ENCODE measurements at regions not wholly inside any gene's neighbourhood (a gene's known extent, or its start where the extent isn't known, plus 50 kb on each side); places are given as distances from the start of the nearest gene placed in this dataset.
"Not testable (repeated sequence)": the region's sequence is repeated elsewhere in the genome, so short reads cannot be mapped to it uniquely, and the experiment has no call there.

DNA sequence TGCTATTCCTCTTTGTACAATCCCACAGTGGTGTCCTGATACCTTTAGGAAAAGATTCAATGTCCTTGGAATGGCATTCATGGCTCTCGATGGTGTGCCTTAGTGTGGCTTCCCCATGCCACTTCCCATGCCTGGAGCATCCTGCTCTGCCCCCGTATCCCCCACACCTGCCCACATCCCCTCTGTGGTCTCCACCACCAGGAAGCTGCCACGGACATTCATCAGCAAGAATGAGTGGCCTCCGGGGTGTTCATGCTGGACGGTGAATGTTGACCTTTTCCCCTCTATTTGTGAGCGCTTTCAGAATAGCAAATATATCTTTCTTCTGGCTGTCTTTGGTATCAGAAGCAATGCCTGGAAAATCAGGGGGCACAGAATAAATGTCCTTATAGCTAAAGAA, 262.0 kb upstream of the NRP1 start:
- FAIRE-seq (no peak), DNase-seq (ENCODE audit: insufficient read length, low spot score) (no peak)
- TF ChIP-seq POLR2A (IDR thresholded peaks at IDR 0.05; ENCODE audit: low read depth, low read length) = no peak
- no peak for TF ChIP-seq PAX5 (IDR thresholded peaks at IDR 0.05; ENCODE audit: insufficient read depth, low read length, severe bottlenecking)
- no peak for TF ChIP-seq SPI1 (IDR thresholded peaks at IDR 0.05; ENCODE audit: low read depth, low read length)
- no peak for TF ChIP-seq POLR2AphosphoS5 (IDR thresholded peaks at IDR 0.05; ENCODE audit: low read depth, low read length)
- TF ChIP-seq TAF1 (IDR thresholded peaks at IDR 0.05; ENCODE audit: low read depth, low read length) = no peak
- no peak for TF ChIP-seq POU2F2 (IDR thresholded peaks at IDR 0.05; ENCODE audit: low read depth, low read length)

DNA sequence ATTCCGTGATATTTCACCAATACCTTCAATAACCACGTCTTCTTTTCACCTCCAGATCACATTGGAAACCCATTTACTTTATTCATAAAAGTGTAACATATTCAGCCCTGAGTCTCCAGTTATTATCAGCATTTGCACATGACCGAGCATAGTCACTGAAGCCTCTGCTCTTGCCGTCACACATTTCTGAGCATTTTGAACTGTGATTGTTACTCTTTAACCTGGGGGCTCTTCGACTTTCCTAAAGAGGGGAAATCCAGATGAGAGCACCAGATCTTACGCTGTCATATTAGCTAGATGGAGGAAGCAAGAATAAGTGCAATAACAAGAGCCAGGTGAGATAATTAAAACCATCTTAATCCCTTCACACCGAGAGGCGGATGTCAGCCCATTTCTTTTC, 260.0 kb upstream of the NRP1 start:
- no peak for FAIRE-seq
- no peak for TF ChIP-seq PAX5 (IDR thresholded peaks at IDR 0.05; ENCODE audit: insufficient read depth, low read length, severe bottlenecking)
- no peak for TF ChIP-seq POLR2A (IDR thresholded peaks at IDR 0.05; ENCODE audit: low read depth, low read length)
- no peak for TF ChIP-seq POU2F2 (IDR thresholded peaks at IDR 0.05; ENCODE audit: low read depth, low read length)
- TF ChIP-seq POLR2AphosphoS5 (IDR thresholded peaks at IDR 0.05; ENCODE audit: low read depth, low read length) = no peak
- TF ChIP-seq TAF1 (IDR thresholded peaks at IDR 0.05; ENCODE audit: low read depth, low read length) = no peak
- no peak for TF ChIP-seq SPI1 (IDR thresholded peaks at IDR 0.05; ENCODE audit: low read depth, low read length)
- DNase-seq (ENCODE audit: insufficient read length, low spot score) = no peak

DNA sequence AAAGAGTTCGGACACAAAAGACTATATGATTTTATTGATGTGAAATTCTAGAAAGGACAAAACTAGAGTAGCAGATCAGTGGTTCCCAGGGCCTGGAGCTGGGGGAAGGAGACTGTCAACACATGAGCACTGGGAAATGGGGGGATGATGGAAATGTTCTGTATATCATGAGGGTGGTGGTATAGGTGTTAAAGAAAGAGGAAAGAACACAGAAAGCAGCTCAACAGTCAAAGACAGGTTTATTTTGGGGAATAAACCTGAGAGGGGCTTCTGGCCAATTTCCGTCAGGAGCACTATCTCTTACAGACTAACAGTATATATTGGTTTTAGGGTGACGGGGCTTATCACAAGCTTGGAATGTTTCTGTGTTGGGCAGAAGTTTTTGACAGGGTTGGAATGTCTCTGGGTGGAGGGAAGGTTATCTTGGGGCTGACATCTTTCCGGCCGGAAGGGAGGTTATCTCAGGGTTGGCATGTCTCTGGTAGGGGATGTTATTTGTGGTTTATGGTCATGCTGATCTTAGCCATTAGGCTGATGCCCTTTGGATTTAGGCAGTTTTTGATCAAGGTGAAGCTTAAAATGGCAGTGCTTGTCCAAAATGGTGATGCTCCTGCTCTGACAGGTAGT, 254.6 kb upstream of the NRP1 start:
- no peak for TF ChIP-seq SPI1 (IDR thresholded peaks at IDR 0.05; ENCODE audit: low read depth, low read length)
- TF ChIP-seq POU2F2 (IDR thresholded peaks at IDR 0.05; ENCODE audit: low read depth, low read length) = no peak
- TF ChIP-seq POLR2AphosphoS5 (IDR thresholded peaks at IDR 0.05; ENCODE audit: low read depth, low read length) = no peak
- no peak for TF ChIP-seq PAX5 (IDR thresholded peaks at IDR 0.05; ENCODE audit: insufficient read depth, low read length, severe bottlenecking)
- no peak for TF ChIP-seq POLR2A (IDR thresholded peaks at IDR 0.05; ENCODE audit: low read depth, low read length)
- TF ChIP-seq TAF1 (IDR thresholded peaks at IDR 0.05; ENCODE audit: low read depth, low read length) = no peak
- FAIRE-seq = no peak
- DNase-seq (ENCODE audit: insufficient read length, low spot score) = no peak

DNA sequence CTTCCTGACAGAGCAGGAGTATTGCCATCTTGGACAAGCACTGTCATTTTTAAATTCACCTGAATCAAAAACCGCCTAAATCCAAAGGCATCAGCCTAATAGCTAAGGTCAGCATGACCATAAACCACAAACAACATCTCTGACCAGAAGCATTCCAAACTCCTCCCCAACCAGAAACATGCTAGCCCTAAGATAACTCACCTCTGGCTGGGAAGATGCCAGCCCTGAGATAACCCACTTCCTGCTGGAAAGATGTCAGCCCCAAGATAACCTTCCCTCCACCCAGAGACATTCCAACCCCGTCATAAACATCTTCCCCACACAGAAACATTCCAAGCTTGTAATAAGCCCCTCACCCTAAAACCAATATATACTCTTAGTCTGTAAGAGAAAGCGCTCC, 250.1 kb upstream of the NRP1 start:
- not testable (repeated sequence) for DNase-seq (ENCODE audit: insufficient read length, low spot score); FAIRE-seq

DNA sequence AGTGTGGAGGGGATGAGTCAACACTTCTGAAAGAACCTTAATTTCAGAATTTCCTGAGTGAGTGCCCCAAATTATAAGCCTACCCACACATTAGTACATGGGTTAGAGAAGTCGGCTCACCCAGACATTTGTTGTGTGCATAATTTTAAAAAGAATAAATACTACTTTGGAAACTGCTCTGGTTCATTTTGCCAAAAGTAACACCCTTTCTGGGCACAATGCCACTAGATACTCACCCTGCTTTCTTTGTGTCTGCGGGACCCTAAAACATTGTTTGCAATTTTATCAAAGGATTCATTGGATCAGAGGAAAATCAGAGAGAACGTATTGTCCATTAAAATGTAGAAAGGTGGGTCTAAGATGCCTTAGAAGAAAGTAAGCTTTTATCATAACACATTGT, 245.5 kb upstream of the NRP1 start:
- FAIRE-seq (no peak), DNase-seq (ENCODE audit: insufficient read length, low spot score) (no peak)
- TF ChIP-seq POU2F2 (IDR thresholded peaks at IDR 0.05; ENCODE audit: low read depth, low read length) (no peak), SPI1 (IDR thresholded peaks at IDR 0.05; ENCODE audit: low read depth, low read length) (no peak), POLR2AphosphoS5 (IDR thresholded peaks at IDR 0.05; ENCODE audit: low read depth, low read length) (no peak), POLR2A (IDR thresholded peaks at IDR 0.05; ENCODE audit: low read depth, low read length) (no peak), TAF1 (IDR thresholded peaks at IDR 0.05; ENCODE audit: low read depth, low read length) (no peak), PAX5 (IDR thresholded peaks at IDR 0.05; ENCODE audit: insufficient read depth, low read length, severe bottlenecking) (no peak)

DNA sequence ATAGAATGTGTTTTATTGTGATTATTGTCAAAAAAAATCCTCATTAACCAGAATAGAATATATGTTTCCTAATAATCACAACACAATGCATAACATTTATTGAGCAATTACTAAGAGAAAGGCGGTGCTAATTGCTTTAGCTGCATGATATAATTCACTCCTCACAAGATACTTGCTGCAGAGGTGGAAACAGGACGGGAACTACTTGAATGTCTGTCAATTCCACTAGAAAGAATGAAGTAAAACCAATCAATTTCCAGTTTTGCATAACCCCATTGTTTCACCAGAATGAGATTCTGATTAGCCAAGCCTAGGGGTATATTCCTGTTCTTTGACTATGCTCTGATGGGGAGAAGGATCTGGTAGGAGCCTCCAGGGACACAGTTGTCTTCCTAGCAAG, 239.1 kb upstream of the NRP1 start:
- TF ChIP-seq SPI1 (IDR thresholded peaks at IDR 0.05; ENCODE audit: low read depth, low read length) (no peak), PAX5 (IDR thresholded peaks at IDR 0.05; ENCODE audit: insufficient read depth, low read length, severe bottlenecking) (no peak), TAF1 (IDR thresholded peaks at IDR 0.05; ENCODE audit: low read depth, low read length) (no peak), POU2F2 (IDR thresholded peaks at IDR 0.05; ENCODE audit: low read depth, low read length) (no peak), POLR2AphosphoS5 (IDR thresholded peaks at IDR 0.05; ENCODE audit: low read depth, low read length) (no peak), POLR2A (IDR thresholded peaks at IDR 0.05; ENCODE audit: low read depth, low read length) (no peak)
- no peak for FAIRE-seq
- DNase-seq (ENCODE audit: insufficient read length, low spot score) = no peak

DNA sequence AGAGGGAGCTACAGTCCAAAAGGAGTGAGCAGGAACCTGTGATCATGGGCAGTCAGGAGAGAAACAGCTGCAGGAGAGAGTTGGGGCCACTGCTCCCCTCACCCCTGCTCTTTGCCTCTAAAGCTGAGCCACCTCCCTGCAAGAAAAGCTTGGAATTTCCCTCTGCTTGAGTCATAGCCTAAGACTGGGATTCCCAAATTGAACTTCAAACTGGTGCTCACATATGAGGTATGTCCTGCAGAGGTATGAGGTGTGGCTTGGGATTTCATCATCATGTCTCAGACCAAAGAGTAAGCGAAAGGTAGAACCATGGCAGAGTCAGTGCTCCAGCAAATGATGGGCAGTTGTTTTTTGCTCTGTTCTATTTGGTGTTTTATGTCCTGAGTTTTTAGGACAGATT, 237.1 kb upstream of the NRP1 start:
- DNase-seq (ENCODE audit: insufficient read length, low spot score) (no peak), FAIRE-seq (no peak)
- no peak for TF ChIP-seq POLR2A (IDR thresholded peaks at IDR 0.05; ENCODE audit: low read depth, low read length)
- TF ChIP-seq POLR2AphosphoS5 (IDR thresholded peaks at IDR 0.05; ENCODE audit: low read depth, low read length) = no peak
- TF ChIP-seq TAF1 (IDR thresholded peaks at IDR 0.05; ENCODE audit: low read depth, low read length) = no peak
- TF ChIP-seq POU2F2 (IDR thresholded peaks at IDR 0.05; ENCODE audit: low read depth, low read length) = no peak
- TF ChIP-seq PAX5 (IDR thresholded peaks at IDR 0.05; ENCODE audit: insufficient read depth, low read length, severe bottlenecking) = no peak
- TF ChIP-seq SPI1 (IDR thresholded peaks at IDR 0.05; ENCODE audit: low read depth, low read length) = no peak

DNA sequence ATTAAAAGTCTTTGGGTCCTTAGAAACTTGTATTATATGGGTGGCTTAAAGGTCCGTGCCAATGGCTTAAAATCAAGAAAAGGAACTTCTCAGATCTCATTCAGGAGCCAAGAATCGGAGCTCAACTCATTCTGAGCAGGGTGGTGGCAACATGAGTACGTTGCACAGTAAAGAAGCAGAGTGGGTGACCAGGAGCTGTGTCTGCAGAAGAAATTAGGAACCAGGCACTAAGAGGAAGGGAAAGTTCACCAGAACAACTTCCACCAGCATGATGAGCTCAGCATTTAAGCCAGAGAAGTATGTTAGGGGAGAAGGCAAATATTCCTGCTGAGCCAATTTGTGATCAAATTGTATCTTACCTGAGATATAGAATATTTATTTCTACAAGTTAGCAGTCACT, 236.0 kb upstream of the NRP1 start:
- no peak for DNase-seq (ENCODE audit: insufficient read length, low spot score)
- no peak for FAIRE-seq
- TF ChIP-seq PAX5 (IDR thresholded peaks at IDR 0.05; ENCODE audit: insufficient read depth, low read length, severe bottlenecking) (no peak), SPI1 (IDR thresholded peaks at IDR 0.05; ENCODE audit: low read depth, low read length) (no peak)

DNA sequence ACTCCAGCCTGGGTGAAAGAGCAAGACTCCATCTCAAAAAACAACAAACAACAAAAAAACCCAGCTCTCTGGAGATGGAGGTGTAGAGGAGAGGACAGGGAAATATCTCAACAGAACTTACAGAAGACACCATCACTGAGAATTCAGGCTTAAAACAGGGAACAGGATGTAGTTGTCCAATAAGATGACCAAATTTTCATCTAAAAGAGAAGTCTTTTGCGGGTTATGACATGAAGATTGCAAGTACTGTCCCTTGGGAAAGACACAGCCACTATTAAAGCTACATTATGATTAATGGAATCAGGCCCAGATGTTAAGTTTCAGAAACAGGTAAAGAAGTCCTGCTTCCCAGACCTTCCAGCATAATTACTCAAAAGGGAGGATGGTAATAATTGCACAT, 235.2 kb upstream of the NRP1 start:
- no peak for TF ChIP-seq SPI1 (IDR thresholded peaks at IDR 0.05; ENCODE audit: low read depth, low read length)
- TF ChIP-seq TAF1 (IDR thresholded peaks at IDR 0.05; ENCODE audit: low read depth, low read length) = no peak
- no peak for DNase-seq (ENCODE audit: insufficient read length, low spot score)
- no peak for FAIRE-seq

DNA sequence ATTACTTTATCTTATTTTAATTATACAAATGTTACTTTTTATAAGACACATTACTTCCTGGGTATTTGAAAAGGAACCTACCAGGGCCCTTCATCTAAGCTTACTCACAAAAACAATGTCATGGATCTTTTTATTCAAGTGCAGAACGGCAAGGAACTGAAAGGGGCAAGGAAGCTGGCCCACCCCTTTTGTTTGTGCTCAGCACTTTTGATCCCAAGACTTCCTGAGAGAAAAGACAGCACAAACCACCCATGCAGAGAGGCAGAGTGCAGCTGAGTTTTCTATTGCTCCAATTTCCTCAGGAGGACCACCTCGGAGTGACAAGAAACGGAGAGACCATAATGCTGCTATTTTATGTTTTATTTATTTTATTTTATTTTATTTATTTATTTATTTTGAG, 232.0 kb upstream of the NRP1 start:
- FAIRE-seq (no peak), DNase-seq (ENCODE audit: insufficient read length, low spot score) (no peak)
- no peak for TF ChIP-seq POLR2AphosphoS5 (IDR thresholded peaks at IDR 0.05; ENCODE audit: low read depth, low read length)
- no peak for TF ChIP-seq POLR2A (IDR thresholded peaks at IDR 0.05; ENCODE audit: low read depth, low read length)
- TF ChIP-seq TAF1 (IDR thresholded peaks at IDR 0.05; ENCODE audit: low read depth, low read length) = no peak
- TF ChIP-seq POU2F2 (IDR thresholded peaks at IDR 0.05; ENCODE audit: low read depth, low read length) = no peak
- no peak for TF ChIP-seq SPI1 (IDR thresholded peaks at IDR 0.05; ENCODE audit: low read depth, low read length)
- TF ChIP-seq PAX5 (IDR thresholded peaks at IDR 0.05; ENCODE audit: insufficient read depth, low read length, severe bottlenecking) = no peak

DNA sequence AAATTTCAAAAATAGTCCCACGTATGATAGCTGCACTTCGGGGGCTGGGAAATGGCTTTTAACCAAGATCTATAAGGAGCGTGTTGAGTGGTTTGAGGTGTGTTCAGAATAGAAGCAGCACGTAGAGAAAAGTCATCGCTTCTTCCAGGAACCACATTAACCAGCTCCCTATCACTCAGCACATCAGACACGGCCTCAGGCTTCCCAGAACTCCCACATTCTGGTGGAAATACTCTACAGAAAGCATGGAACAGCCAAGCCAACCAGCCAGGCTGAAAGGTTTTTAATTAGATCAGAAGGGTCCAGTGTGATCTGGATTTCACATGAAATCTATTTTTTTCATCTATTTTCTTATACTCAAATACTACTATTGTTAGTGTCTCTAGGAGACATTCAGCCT, 231.5 kb upstream of the NRP1 start:
- TF ChIP-seq POLR2A (IDR thresholded peaks at IDR 0.05; ENCODE audit: low read depth, low read length) (no peak), PAX5 (IDR thresholded peaks at IDR 0.05; ENCODE audit: insufficient read depth, low read length, severe bottlenecking) (no peak), POLR2AphosphoS5 (IDR thresholded peaks at IDR 0.05; ENCODE audit: low read depth, low read length) (no peak), TAF1 (IDR thresholded peaks at IDR 0.05; ENCODE audit: low read depth, low read length) (no peak), POU2F2 (IDR thresholded peaks at IDR 0.05; ENCODE audit: low read depth, low read length) (no peak), SPI1 (IDR thresholded peaks at IDR 0.05; ENCODE audit: low read depth, low read length) (no peak)
- DNase-seq (ENCODE audit: insufficient read length, low spot score) = no peak
- FAIRE-seq = no peak

Measured in GM12891 (cell line).